A549 (cell line): ENCODE measurements at regions not wholly inside any gene's neighbourhood (a gene's known extent, or its start where the extent isn't known, plus 50 kb on each side); places are given as distances from the start of the nearest gene placed in this dataset.

Experiments used
- CBX8 ChIP-seq: fragments of 200-600 bp; sonication (generic); IDR thresholded peaks from 2 replicates; pipeline ENCODE4 v1.6.1; 2016
- CTCF ChIP-seq: fragments of >200 bp; sonication (Bioruptor Twin); formaldehyde crosslinking; IDR thresholded peaks from 3 replicates; pipeline ENCODE4 v1.5.1; 2016
- EHMT2 ChIP-seq: fragments of 200-600 bp; sonication (generic); IDR thresholded peaks from 2 replicates; pipeline ENCODE4 v1.6.1; 2016; ENCODE audit warnings: antibody characterized with exemption, low read depth, mild to moderate bottlenecking, moderate library complexity
- EP300 ChIP-seq, 2 experiments: fragments of >200 bp; sonication (Bioruptor Twin); formaldehyde crosslinking; IDR thresholded peaks; 2 replicates in 1 of 2; 3 replicates in 1 of 2; pipeline ENCODE4 v1.6.1; 2016 to 2017
- HDAC2 ChIP-seq: fragments of 200-600 bp; sonication (generic); IDR thresholded peaks from 2 replicates; pipeline ENCODE4 v1.6.1; 2016
- HMGXB4 ChIP-seq: fragments of 250-450 bp; sonication (Bioruptor Pico); IDR thresholded peaks from 2 replicates; pipeline ENCODE4 v1.5.0; 2021; ENCODE audit warnings: mild to moderate bottlenecking, moderate library complexity, borderline replicate concordance
- KDM1A ChIP-seq: fragments of 200-600 bp; sonication (generic); IDR thresholded peaks from 2 replicates; pipeline ENCODE4 v1.6.1; 2016; ENCODE audit warnings: low read depth, mild to moderate bottlenecking
- MAX ChIP-seq: IDR thresholded peaks from 2 replicates; pipeline ENCODE4 v1.6.1; 2012
- MYC ChIP-seq: IDR thresholded peaks from 2 replicates; pipeline ENCODE4 v1.6.1; 2012; ENCODE audit warnings: mild to moderate bottlenecking, inconsistent platforms, low read length, improper control_type of control experiment, borderline replicate concordance
- POLR2A ChIP-seq: IDR thresholded peaks from 2 replicates; pipeline ENCODE4 v1.6.1; 2012; ENCODE audit warnings: mild to moderate bottlenecking, low read length
- RARB ChIP-seq: fragments of 250-450 bp; sonication (Bioruptor Pico); IDR thresholded peaks from 2 replicates; pipeline ENCODE4 v1.8.0; 2021; ENCODE audit warnings: mild to moderate bottlenecking, moderate library complexity
- SREBF2 ChIP-seq: fragments of 450-650 bp; IDR thresholded peaks from 2 replicates; pipeline ENCODE4 v1.6.1; 2014; ENCODE audit warnings: mild to moderate bottlenecking, moderate library complexity
- TF ChIP-seq, protein P1 (sequence below): fragments of 200-600 bp; sonication (generic); IDR thresholded peaks from 2 replicates; pipeline ENCODE4 v1.6.1; 2016; ENCODE audit warnings: antibody characterized with exemption, mild to moderate bottlenecking, moderate library complexity

GRCh38 chr11:87574193-87574592 lies 536.5 kb downstream of the TMEM135 start:
- TF ChIP-seq CTCF (no peak), POLR2A (no peak), EHMT2 (no peak), EP300 (IDR thresholded peaks at IDR 0.05) (no peak), MAX (no peak), SREBF2 (no peak), HDAC2 (no peak), CBX8 (no peak), RARB (CRISPR knock-in tag) (no peak), HMGXB4 (CRISPR knock-in tag) (no peak), MYC (no peak), KDM1A (no peak)
- TF ChIP-seq, protein P1, sequence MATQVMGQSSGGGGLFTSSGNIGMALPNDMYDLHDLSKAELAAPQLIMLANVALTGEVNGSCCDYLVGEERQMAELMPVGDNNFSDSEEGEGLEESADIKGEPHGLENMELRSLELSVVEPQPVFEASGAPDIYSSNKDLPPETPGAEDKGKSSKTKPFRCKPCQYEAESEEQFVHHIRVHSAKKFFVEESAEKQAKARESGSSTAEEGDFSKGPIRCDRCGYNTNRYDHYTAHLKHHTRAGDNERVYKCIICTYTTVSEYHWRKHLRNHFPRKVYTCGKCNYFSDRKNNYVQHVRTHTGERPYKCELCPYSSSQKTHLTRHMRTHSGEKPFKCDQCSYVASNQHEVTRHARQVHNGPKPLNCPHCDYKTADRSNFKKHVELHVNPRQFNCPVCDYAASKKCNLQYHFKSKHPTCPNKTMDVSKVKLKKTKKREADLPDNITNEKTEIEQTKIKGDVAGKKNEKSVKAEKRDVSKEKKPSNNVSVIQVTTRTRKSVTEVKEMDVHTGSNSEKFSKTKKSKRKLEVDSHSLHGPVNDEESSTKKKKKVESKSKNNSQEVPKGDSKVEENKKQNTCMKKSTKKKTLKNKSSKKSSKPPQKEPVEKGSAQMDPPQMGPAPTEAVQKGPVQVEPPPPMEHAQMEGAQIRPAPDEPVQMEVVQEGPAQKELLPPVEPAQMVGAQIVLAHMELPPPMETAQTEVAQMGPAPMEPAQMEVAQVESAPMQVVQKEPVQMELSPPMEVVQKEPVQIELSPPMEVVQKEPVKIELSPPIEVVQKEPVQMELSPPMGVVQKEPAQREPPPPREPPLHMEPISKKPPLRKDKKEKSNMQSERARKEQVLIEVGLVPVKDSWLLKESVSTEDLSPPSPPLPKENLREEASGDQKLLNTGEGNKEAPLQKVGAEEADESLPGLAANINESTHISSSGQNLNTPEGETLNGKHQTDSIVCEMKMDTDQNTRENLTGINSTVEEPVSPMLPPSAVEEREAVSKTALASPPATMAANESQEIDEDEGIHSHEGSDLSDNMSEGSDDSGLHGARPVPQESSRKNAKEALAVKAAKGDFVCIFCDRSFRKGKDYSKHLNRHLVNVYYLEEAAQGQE = no peak
